Calu3 (cell line): ENCODE measurements at regions not wholly inside any gene's neighbourhood (a gene's known extent, or its start where the extent isn't known, plus 50 kb on each side); places are given as distances from the start of the nearest gene placed in this dataset.

Source experiments
- BruUV-seq: library from RNA; stranded (reverse); fragments of 400-500 nt; replicated peaks from 2 replicates; lab custom pipeline; 2021; lab: Mats Ljungman, UMichigan
- CTCF ChIA-PET: fragments of 300-600 bp; sonication (Branson Sonifier 250); formaldehyde crosslinking; loops from one replicate; lab custom pipeline; 2022; ENCODE audit warnings: antibody characterized with exemption; lab: Charles Lee
- DNase-seq: peaks from one replicate; pipeline ENCODE4 v3.0.0; 2022
- H3K27ac Mint-ChIP-seq: one replicate; pipeline ENCODE4 v1.8.0; 2022; ENCODE audit warnings: mixed read lengths; ENCODE audit not compliant: unreplicated experiment
- H3K27me3 Mint-ChIP-seq: one replicate; pipeline ENCODE4 v1.8.0; 2022; ENCODE audit warnings: mixed read lengths; ENCODE audit not compliant: unreplicated experiment
- H3K36me3 Mint-ChIP-seq: one replicate; pipeline ENCODE4 v1.8.0; 2022; ENCODE audit warnings: mild to moderate bottlenecking, moderate library complexity, mixed read lengths; ENCODE audit not compliant: insufficient read depth, unreplicated experiment
- H3K4me1 Mint-ChIP-seq: one replicate; pipeline ENCODE4 v1.8.0; 2022; ENCODE audit warnings: mild to moderate bottlenecking, low read depth, mixed read lengths; ENCODE audit not compliant: unreplicated experiment
- H3K4me3 Mint-ChIP-seq: one replicate; pipeline ENCODE4 v1.8.0; 2022; ENCODE audit warnings: mild to moderate bottlenecking, low read depth, moderate library complexity, mixed read lengths; ENCODE audit not compliant: unreplicated experiment
- H3K9me3 Mint-ChIP-seq: one replicate; pipeline ENCODE4 v1.8.0; 2022; ENCODE audit warnings: low read depth, mixed read lengths; ENCODE audit not compliant: unreplicated experiment
- intact Hi-C: fragments of 100-400 bp; cut with micrococcal nuclease; formaldehyde crosslinking; loops from one replicate; pipeline ENCODE4 v1.10.0; 2022; ENCODE audit not compliant: unreplicated experiment
- TF ChIP-seq, protein P1 (sequence below): fragments of 200-600 bp; IDR thresholded peaks from one replicate; pipeline ENCODE4 v1.8.0; 2022; ENCODE audit warnings: antibody characterized with exemption; ENCODE audit not compliant: unreplicated experiment

DNA sequence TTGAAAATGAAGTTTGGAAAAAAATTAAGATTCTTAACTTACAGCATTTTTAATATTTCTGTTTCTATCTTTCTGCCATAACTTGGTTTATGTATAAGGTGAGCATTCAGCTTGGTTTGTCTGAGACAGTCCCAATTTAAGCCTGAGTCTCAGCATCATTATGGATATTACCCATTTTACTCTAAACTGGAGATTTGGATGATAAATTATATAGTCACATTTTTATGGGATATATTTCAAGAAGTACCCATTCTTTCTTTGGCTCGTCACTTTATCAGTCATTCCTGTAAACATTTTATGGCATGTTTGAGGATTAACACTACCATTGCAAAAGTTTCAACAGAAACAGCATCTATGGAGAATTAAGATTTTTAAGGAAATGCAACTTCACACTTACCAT lies 1129.0 kb upstream of the PCDH9 start:
- BruUV-seq, result no TSS peak
- intact Hi-C loops, result no loop called here
- Mint-ChIP-seq H3K9me3 (no peaks in the 10 kb centered on the region), H3K4me1 (no peaks in the 10 kb centered on the region), H3K36me3 (no peaks in the 10 kb centered on the region), H3K27ac (no peak overlapping the region), H3K4me3 (no peak overlapping the region), H3K27me3 (no peaks in the 10 kb centered on the region)
- TF ChIP-seq, protein P1, sequence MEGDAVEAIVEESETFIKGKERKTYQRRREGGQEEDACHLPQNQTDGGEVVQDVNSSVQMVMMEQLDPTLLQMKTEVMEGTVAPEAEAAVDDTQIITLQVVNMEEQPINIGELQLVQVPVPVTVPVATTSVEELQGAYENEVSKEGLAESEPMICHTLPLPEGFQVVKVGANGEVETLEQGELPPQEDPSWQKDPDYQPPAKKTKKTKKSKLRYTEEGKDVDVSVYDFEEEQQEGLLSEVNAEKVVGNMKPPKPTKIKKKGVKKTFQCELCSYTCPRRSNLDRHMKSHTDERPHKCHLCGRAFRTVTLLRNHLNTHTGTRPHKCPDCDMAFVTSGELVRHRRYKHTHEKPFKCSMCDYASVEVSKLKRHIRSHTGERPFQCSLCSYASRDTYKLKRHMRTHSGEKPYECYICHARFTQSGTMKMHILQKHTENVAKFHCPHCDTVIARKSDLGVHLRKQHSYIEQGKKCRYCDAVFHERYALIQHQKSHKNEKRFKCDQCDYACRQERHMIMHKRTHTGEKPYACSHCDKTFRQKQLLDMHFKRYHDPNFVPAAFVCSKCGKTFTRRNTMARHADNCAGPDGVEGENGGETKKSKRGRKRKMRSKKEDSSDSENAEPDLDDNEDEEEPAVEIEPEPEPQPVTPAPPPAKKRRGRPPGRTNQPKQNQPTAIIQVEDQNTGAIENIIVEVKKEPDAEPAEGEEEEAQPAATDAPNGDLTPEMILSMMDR, result no peak
- DNase-seq, result no peak
- CTCF ChIA-PET, result no interaction called here

- no peak overlapping the region for H3K4me3 Mint-ChIP-seq
- H3K36me3 Mint-ChIP-seq, result no peaks in the 10 kb centered on the region
- no peaks in the 10 kb centered on the region for H3K27me3 Mint-ChIP-seq
- intact Hi-C loops, result no loop called here
- H3K4me1 Mint-ChIP-seq, result no peaks in the 10 kb centered on the region
- DNase-seq, result no peak
- BruUV-seq, result no TSS peak
- TF ChIP-seq, protein P1, result no peak
- CTCF ChIA-PET, result no interaction called here
- H3K27ac Mint-ChIP-seq, result no peak overlapping the region
- no peaks in the 10 kb centered on the region for H3K9me3 Mint-ChIP-seq
These were observed 1128.2 kb upstream of the PCDH9 start for GRCh38 chr13:68358294-68358705.

- no TSS peak for BruUV-seq
- CTCF ChIA-PET, result no interaction called here
- no peaks in the 10 kb centered on the region for H3K27me3 Mint-ChIP-seq
- H3K36me3 Mint-ChIP-seq, result no peaks in the 10 kb centered on the region
- intact Hi-C loops, result no loop called here
- H3K4me1 Mint-ChIP-seq, result no peaks in the 10 kb centered on the region
- H3K9me3 Mint-ChIP-seq, result peaks cover 2% of the 10 kb centered on the region
- no peak for DNase-seq
- no peak overlapping the region for H3K27ac Mint-ChIP-seq
- H3K4me3 Mint-ChIP-seq, result no peak overlapping the region
- TF ChIP-seq, protein P1, result no peak
These were observed 1120.4 kb upstream of the PCDH9 start for GRCh38 chr13:68350554-68350953.

GRCh38 chr13:68347220-68347619 lies 1117.1 kb upstream of the PCDH9 start:
- Mint-ChIP-seq H3K4me1 (no peaks in the 10 kb centered on the region), H3K9me3 (peaks cover 5% of the 10 kb centered on the region), H3K4me3 (no peak overlapping the region), H3K27ac (no peak overlapping the region), H3K27me3 (no peaks in the 10 kb centered on the region), H3K36me3 (no peaks in the 10 kb centered on the region)
- no peak for DNase-seq
- no TSS peak for BruUV-seq
- intact Hi-C loops, result no loop called here
- CTCF ChIA-PET, result no interaction called here
- TF ChIP-seq, protein P1, result no peak
